ENCODE measurements at regions not wholly inside any gene's neighbourhood (a gene's known extent, or its start where the extent isn't known, plus 50 kb on each side); places are given as distances from the start of the nearest gene placed in this dataset.

- Histone ChIP-seq H3K36me3 (ENCODE audit: control insufficient read depth in 1 of 2, insufficient read depth in 2 of 2, low read length in 2 of 2) (no peaks in the 10 kb centered on the region), H3K27ac (ENCODE audit: low read length) (no peak overlapping the region), H3K4me1 (ENCODE audit: control insufficient read depth in 1 of 2, insufficient read depth in 2 of 2, low read length in 2 of 2) (no peaks in the 10 kb centered on the region), H3K4me3 (ENCODE audit: low read depth in 1 of 2, low read length in 2 of 2) (no peak overlapping the region), H3K27me3 (ENCODE audit: low read depth, low read length) (no peaks in the 10 kb centered on the region), H3K9me3 (ENCODE audit: control insufficient read depth in 1 of 2, low read length in 2 of 2) (no peaks in the 10 kb centered on the region)
Observed at GRCh38 chr22:48748860-48749554, 1078.7 kb downstream of the BRD1 start.

- no peaks in the 10 kb centered on the region for H3K4me1 ChIP-seq (ENCODE audit: control insufficient read depth in 1 of 2, insufficient read depth in 2 of 2, low read length in 2 of 2)
- H3K9me3 ChIP-seq (ENCODE audit: control insufficient read depth in 1 of 2, low read length in 2 of 2), result no peaks in the 10 kb centered on the region
- H3K36me3 ChIP-seq (ENCODE audit: control insufficient read depth in 1 of 2, insufficient read depth in 2 of 2, low read length in 2 of 2), result no peaks in the 10 kb centered on the region
- H3K4me3 ChIP-seq (ENCODE audit: low read depth in 1 of 2, low read length in 2 of 2), result no peak overlapping the region
- H3K27ac ChIP-seq (ENCODE audit: low read length), result no peak overlapping the region
- no peaks in the 10 kb centered on the region for H3K27me3 ChIP-seq (ENCODE audit: low read depth, low read length)
Observed at GRCh38 chr22:48748113-48748859, 1079.4 kb downstream of the BRD1 start.

- Histone ChIP-seq H3K4me1 (ENCODE audit: control insufficient read depth in 1 of 2, insufficient read depth in 2 of 2, low read length in 2 of 2) (no peaks in the 10 kb centered on the region), H3K27ac (ENCODE audit: low read length) (no peak overlapping the region), H3K27me3 (ENCODE audit: low read depth, low read length) (no peaks in the 10 kb centered on the region), H3K36me3 (ENCODE audit: control insufficient read depth in 1 of 2, insufficient read depth in 2 of 2, low read length in 2 of 2) (no peaks in the 10 kb centered on the region), H3K9me3 (ENCODE audit: control insufficient read depth in 1 of 2, low read length in 2 of 2) (no peaks in the 10 kb centered on the region), H3K4me3 (ENCODE audit: low read depth in 1 of 2, low read length in 2 of 2) (no peak overlapping the region)
Observed at GRCh38 chr22:48746789-48747425, 1080.8 kb downstream of the BRD1 start.

GRCh38 chr22:48745842-48746788, 1081.6 kb downstream of the BRD1 start:
- no peaks in the 10 kb centered on the region for H3K9me3 ChIP-seq (ENCODE audit: control insufficient read depth in 1 of 2, low read length in 2 of 2)

GRCh38 chr22:48744967-48745841, 1082.5 kb downstream of the BRD1 start:
- Histone ChIP-seq H3K4me1 (ENCODE audit: control insufficient read depth in 1 of 2, insufficient read depth in 2 of 2, low read length in 2 of 2) (no peaks in the 10 kb centered on the region), H3K27me3 (ENCODE audit: low read depth, low read length) (no peaks in the 10 kb centered on the region), H3K36me3 (ENCODE audit: control insufficient read depth in 1 of 2, insufficient read depth in 2 of 2, low read length in 2 of 2) (no peaks in the 10 kb centered on the region), H3K9me3 (ENCODE audit: control insufficient read depth in 1 of 2, low read length in 2 of 2) (no peaks in the 10 kb centered on the region), H3K4me3 (ENCODE audit: low read depth in 1 of 2, low read length in 2 of 2) (no peak overlapping the region), H3K27ac (ENCODE audit: low read length) (no peak overlapping the region)

More at GRCh38 chr22:48745842-48746788, 1081.6 kb downstream of the BRD1 start:
- no peak overlapping the region for H3K27ac ChIP-seq (ENCODE audit: low read length)
- no peaks in the 10 kb centered on the region for H3K4me1 ChIP-seq (ENCODE audit: control insufficient read depth in 1 of 2, insufficient read depth in 2 of 2, low read length in 2 of 2)
- H3K36me3 ChIP-seq (ENCODE audit: control insufficient read depth in 1 of 2, insufficient read depth in 2 of 2, low read length in 2 of 2), result no peaks in the 10 kb centered on the region
- no peaks in the 10 kb centered on the region for H3K27me3 ChIP-seq (ENCODE audit: low read depth, low read length)
- no peak overlapping the region for H3K4me3 ChIP-seq (ENCODE audit: low read depth in 1 of 2, low read length in 2 of 2)

GRCh38 chr22:48744283-48744641, 1083.4 kb downstream of the BRD1 start:
- no peaks in the 10 kb centered on the region for H3K9me3 ChIP-seq (ENCODE audit: control insufficient read depth in 1 of 2, low read length in 2 of 2)
- H3K27me3 ChIP-seq (ENCODE audit: low read depth, low read length), result no peaks in the 10 kb centered on the region
- no peaks in the 10 kb centered on the region for H3K36me3 ChIP-seq (ENCODE audit: control insufficient read depth in 1 of 2, insufficient read depth in 2 of 2, low read length in 2 of 2)
- H3K27ac ChIP-seq (ENCODE audit: low read length), result no peak overlapping the region
- no peaks in the 10 kb centered on the region for H3K4me1 ChIP-seq (ENCODE audit: control insufficient read depth in 1 of 2, insufficient read depth in 2 of 2, low read length in 2 of 2)
- H3K4me3 ChIP-seq (ENCODE audit: low read depth in 1 of 2, low read length in 2 of 2), result no peak overlapping the region

GRCh38 chr22:48743601-48744282, 1083.9 kb downstream of the BRD1 start:
- H3K27ac ChIP-seq (ENCODE audit: low read length), result no peak overlapping the region
- H3K36me3 ChIP-seq (ENCODE audit: control insufficient read depth in 1 of 2, insufficient read depth in 2 of 2, low read length in 2 of 2), result no peaks in the 10 kb centered on the region
- H3K9me3 ChIP-seq (ENCODE audit: control insufficient read depth in 1 of 2, low read length in 2 of 2), result no peaks in the 10 kb centered on the region
- H3K4me3 ChIP-seq (ENCODE audit: low read depth in 1 of 2, low read length in 2 of 2), result no peak overlapping the region
- no peaks in the 10 kb centered on the region for H3K27me3 ChIP-seq (ENCODE audit: low read depth, low read length)
- no peaks in the 10 kb centered on the region for H3K4me1 ChIP-seq (ENCODE audit: control insufficient read depth in 1 of 2, insufficient read depth in 2 of 2, low read length in 2 of 2)

- no peaks in the 10 kb centered on the region for H3K9me3 ChIP-seq (ENCODE audit: control insufficient read depth in 1 of 2, low read length in 2 of 2)
- H3K36me3 ChIP-seq (ENCODE audit: control insufficient read depth in 1 of 2, insufficient read depth in 2 of 2, low read length in 2 of 2), result no peaks in the 10 kb centered on the region
- no peak overlapping the region for H3K27ac ChIP-seq (ENCODE audit: low read length)
- no peaks in the 10 kb centered on the region for H3K27me3 ChIP-seq (ENCODE audit: low read depth, low read length)
- H3K4me3 ChIP-seq (ENCODE audit: low read depth in 1 of 2, low read length in 2 of 2), result no peak overlapping the region
- H3K4me1 ChIP-seq (ENCODE audit: control insufficient read depth in 1 of 2, insufficient read depth in 2 of 2, low read length in 2 of 2), result no peaks in the 10 kb centered on the region
Observed at GRCh38 chr22:48742556-48743343, 1084.9 kb downstream of the BRD1 start.

GRCh38 chr22:48742191-48742555, 1085.5 kb downstream of the BRD1 start:
- Histone ChIP-seq H3K4me1 (ENCODE audit: control insufficient read depth in 1 of 2, insufficient read depth in 2 of 2, low read length in 2 of 2) (no peaks in the 10 kb centered on the region), H3K27ac (ENCODE audit: low read length) (no peak overlapping the region), H3K9me3 (ENCODE audit: control insufficient read depth in 1 of 2, low read length in 2 of 2) (no peaks in the 10 kb centered on the region), H3K36me3 (ENCODE audit: control insufficient read depth in 1 of 2, insufficient read depth in 2 of 2, low read length in 2 of 2) (no peaks in the 10 kb centered on the region), H3K4me3 (ENCODE audit: low read depth in 1 of 2, low read length in 2 of 2) (no peak overlapping the region), H3K27me3 (ENCODE audit: low read depth, low read length) (no peaks in the 10 kb centered on the region)

Measured in muscle layer of duodenum (tissue), 2 donors.